ENCODE measurements at regions not wholly inside any gene's neighbourhood (a gene's known extent, or its start where the extent isn't known, plus 50 kb on each side); places are given as distances from the start of the nearest gene placed in this dataset.

DNA sequence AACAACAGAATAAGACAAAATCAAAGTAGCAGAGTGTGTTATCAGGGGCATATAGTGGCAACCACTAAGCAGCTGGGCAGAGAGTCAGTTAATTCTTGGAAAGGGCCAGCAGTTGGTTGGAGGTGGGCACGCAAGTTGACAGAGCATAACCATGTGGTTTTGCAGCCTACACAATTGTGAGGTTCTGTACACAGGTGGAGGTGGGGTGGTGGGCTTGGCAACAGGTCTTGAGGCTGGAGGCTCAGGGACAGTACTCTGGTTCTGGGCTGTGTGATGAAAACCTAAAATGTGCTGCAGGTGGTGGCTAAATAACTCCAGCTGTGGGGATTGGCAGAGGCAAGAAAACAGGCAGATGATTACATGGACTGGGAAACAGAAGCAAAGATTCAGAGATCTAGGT, 1112.7 kb downstream of the PDHA2 start:
- Histone ChIP-seq H3K27me3 (ENCODE audit: control insufficient read depth, insufficient read depth, low read length) (no peaks in the 10 kb centered on the region), H3K4me3 (ENCODE audit: low read depth, low read length) (no peak overlapping the region), H3K9ac (ENCODE audit: low read depth, low read length) (no peak overlapping the region), H3K9me3 (ENCODE audit: control insufficient read depth, insufficient read depth, low read length) (no peaks in the 10 kb centered on the region), H3K36me3 (ENCODE audit: control insufficient read depth, insufficient read depth, low read length) (no peaks in the 10 kb centered on the region), H3K4me1 (ENCODE audit: control insufficient read depth, insufficient read depth, low read length) (peaks cover 3% of the 10 kb centered on the region)

DNA sequence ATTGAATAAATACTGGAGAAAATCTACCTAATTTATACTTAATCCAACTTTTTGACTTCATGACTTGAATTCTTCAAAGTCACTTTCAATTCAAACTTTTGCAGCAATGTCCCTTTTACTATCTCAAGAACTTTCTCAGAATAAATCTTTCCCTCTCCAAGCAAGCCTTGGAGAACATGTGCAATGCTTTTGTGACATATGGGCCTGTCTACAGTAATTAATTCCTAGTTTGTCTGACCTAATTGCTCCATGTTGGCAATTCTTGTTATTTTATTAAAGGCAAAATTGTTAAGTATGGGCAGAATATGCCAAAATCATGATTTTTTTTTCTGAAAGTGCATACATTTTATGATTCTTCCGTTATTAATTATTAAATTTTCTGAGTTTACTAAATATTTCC, 1115.3 kb downstream of the PDHA2 start:
- Histone ChIP-seq H3K9ac (ENCODE audit: low read depth, low read length) (no peak overlapping the region), H3K4me1 (ENCODE audit: control insufficient read depth, insufficient read depth, low read length) (peaks cover 3% of the 10 kb centered on the region), H3K9me3 (ENCODE audit: control insufficient read depth, insufficient read depth, low read length) (no peaks in the 10 kb centered on the region), H3K4me3 (ENCODE audit: low read depth, low read length) (no peak overlapping the region), H3K27me3 (ENCODE audit: control insufficient read depth, insufficient read depth, low read length) (no peaks in the 10 kb centered on the region), H3K36me3 (ENCODE audit: control insufficient read depth, insufficient read depth, low read length) (no peaks in the 10 kb centered on the region)

DNA sequence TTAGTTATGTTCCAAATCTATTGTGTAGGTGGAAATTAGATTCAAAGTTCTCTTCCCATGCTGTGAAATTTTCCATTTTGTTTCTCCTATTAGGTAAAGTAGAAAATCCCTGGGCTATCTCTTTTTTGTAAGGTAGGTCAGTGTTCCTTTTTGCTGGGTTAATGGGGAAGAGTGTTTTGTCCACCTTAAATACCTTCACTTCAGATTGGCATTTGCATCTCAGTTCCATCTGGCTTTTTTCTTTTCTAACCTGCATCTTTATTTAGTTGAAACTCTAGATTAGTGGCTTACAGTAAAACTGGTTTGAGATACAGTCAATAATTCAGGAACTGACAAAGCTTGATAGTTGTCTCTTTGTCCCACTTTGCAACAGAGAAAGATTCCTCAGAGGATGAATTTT, 1115.8 kb downstream of the PDHA2 start:
- H3K36me3 ChIP-seq (ENCODE audit: control insufficient read depth, insufficient read depth, low read length): no peaks in the 10 kb centered on the region
- H3K9ac ChIP-seq (ENCODE audit: low read depth, low read length): no peak overlapping the region
- H3K9me3 ChIP-seq (ENCODE audit: control insufficient read depth, insufficient read depth, low read length): no peaks in the 10 kb centered on the region
- peaks cover 3% of the 10 kb centered on the region for H3K4me1 ChIP-seq (ENCODE audit: control insufficient read depth, insufficient read depth, low read length)
- no peak overlapping the region for H3K4me3 ChIP-seq (ENCODE audit: low read depth, low read length)
- H3K27me3 ChIP-seq (ENCODE audit: control insufficient read depth, insufficient read depth, low read length): no peaks in the 10 kb centered on the region

DNA sequence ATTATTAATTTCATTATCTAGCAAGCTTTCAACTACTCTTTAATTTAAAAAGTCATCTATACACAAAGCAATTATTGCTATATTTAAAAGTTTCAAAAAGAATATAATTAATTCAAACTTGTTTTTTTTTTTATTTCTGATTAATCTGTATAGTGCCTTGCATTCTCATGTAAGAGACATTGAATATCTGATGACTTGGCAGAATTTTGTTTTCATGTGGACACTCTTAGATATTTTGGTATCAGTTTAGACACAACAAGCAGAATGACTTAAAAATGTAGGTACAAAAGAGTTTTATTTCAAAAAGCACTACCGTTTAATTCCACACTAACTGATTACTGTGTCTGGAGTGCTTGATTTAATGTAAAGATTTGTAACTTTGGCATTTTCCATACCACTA, 1129.6 kb downstream of the PDHA2 start:
- no peak overlapping the region for H3K4me3 ChIP-seq (ENCODE audit: low read depth, low read length)
- no peaks in the 10 kb centered on the region for H3K36me3 ChIP-seq (ENCODE audit: control insufficient read depth, insufficient read depth, low read length)
- H3K9ac ChIP-seq (ENCODE audit: low read depth, low read length): no peak overlapping the region
- no peaks in the 10 kb centered on the region for H3K4me1 ChIP-seq (ENCODE audit: control insufficient read depth, insufficient read depth, low read length)
- H3K9me3 ChIP-seq (ENCODE audit: control insufficient read depth, insufficient read depth, low read length): no peaks in the 10 kb centered on the region
- H3K27me3 ChIP-seq (ENCODE audit: control insufficient read depth, insufficient read depth, low read length): no peaks in the 10 kb centered on the region

DNA sequence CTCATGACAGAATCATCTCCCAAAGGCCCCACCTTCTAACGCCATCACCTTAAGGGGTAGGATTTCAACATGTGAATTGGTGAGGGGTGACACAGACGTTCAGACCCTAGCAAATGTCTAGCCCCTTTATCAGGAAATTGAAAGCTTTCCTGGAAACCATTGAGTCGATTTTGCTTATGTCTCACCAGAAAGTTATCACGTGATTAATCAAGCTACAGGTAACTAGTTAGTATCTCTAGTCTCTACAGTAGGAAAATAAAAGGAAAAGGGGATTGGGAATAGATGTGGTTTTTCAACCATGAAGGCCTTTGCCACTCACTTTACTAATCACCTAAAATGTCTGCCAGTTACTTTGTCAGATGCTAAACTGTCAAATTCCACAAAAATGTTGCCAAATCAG, 1133.0 kb downstream of the PDHA2 start:
- H3K36me3 ChIP-seq (ENCODE audit: control insufficient read depth, insufficient read depth, low read length): no peaks in the 10 kb centered on the region
- no peak overlapping the region for H3K4me3 ChIP-seq (ENCODE audit: low read depth, low read length)

DNA sequence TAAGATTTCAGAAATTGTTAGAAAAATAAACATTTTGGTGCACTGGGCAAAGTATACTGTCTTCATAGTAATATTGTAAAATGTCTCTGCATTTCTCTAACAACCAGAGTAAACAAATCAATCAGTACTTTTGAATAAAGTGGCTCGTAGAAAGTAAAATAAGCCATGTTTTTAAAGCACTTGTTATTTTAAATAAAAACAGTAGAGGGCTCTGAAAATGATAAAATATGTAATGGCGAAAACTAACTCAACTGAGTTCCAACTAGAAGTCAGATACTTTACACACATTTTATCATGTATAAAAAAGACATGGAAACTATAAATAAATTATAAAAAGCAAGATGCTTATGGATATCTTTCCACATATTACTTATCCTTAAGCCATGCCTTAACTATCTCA, 1134.4 kb downstream of the PDHA2 start:
- no peak overlapping the region for H3K9ac ChIP-seq (ENCODE audit: low read depth, low read length)

More for the DNA sequence above, 1133.0 kb downstream of the PDHA2 start:
- no peaks in the 10 kb centered on the region for H3K4me1 ChIP-seq (ENCODE audit: control insufficient read depth, insufficient read depth, low read length)
- no peaks in the 10 kb centered on the region for H3K9me3 ChIP-seq (ENCODE audit: control insufficient read depth, insufficient read depth, low read length)
- no peak overlapping the region for H3K9ac ChIP-seq (ENCODE audit: low read depth, low read length)
- no peaks in the 10 kb centered on the region for H3K27me3 ChIP-seq (ENCODE audit: control insufficient read depth, insufficient read depth, low read length)

DNA sequence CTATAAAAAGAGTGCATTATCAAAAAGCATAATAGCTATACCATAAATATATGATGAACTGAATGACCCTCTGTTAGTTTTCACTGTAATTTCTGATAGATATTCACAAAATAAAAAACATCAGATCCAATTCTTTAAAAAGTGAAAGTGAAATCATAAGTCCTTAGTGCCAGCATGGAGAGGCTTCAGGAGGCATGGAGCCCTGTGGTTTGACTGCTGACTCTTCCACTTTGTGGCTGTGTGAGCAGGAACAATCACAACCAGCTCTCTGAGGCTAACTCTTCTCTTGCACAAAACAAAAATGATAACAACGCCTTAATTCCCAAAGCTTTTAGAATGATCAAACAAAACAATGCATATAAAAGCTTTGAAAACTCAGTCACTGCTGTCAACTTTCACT, 1143.9 kb downstream of the PDHA2 start:
- H3K9me3 ChIP-seq (ENCODE audit: control insufficient read depth, insufficient read depth, low read length): no peaks in the 10 kb centered on the region
- no peaks in the 10 kb centered on the region for H3K27me3 ChIP-seq (ENCODE audit: control insufficient read depth, insufficient read depth, low read length)
- no peak overlapping the region for H3K4me3 ChIP-seq (ENCODE audit: low read depth, low read length)
- H3K4me1 ChIP-seq (ENCODE audit: control insufficient read depth, insufficient read depth, low read length): no peaks in the 10 kb centered on the region
- H3K36me3 ChIP-seq (ENCODE audit: control insufficient read depth, insufficient read depth, low read length): no peaks in the 10 kb centered on the region
- no peak overlapping the region for H3K9ac ChIP-seq (ENCODE audit: low read depth, low read length)

More for the DNA sequence above, 1134.4 kb downstream of the PDHA2 start:
- Histone ChIP-seq H3K4me3 (ENCODE audit: low read depth, low read length) (no peak overlapping the region), H3K9me3 (ENCODE audit: control insufficient read depth, insufficient read depth, low read length) (no peaks in the 10 kb centered on the region), H3K27me3 (ENCODE audit: control insufficient read depth, insufficient read depth, low read length) (no peaks in the 10 kb centered on the region), H3K36me3 (ENCODE audit: control insufficient read depth, insufficient read depth, low read length) (no peaks in the 10 kb centered on the region), H3K4me1 (ENCODE audit: control insufficient read depth, insufficient read depth, low read length) (no peaks in the 10 kb centered on the region)

DNA sequence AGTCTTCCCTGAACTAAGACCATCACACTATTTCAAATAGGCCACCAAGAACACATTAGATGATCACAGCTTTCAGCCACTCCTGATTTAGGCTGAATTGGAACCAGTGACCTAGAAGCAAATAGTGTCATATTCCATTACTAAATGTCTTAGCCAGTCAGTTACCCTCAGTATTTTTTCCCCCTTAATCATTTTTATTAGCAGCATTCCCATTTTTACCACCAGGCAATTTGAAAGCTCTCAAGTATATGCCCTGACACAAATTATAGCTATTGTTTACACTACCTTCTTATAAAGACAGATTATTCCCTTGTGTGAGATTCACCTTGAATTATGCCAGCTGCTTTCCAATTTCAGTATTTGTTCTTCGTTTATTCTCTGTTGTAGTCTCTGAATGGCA, 1146.9 kb downstream of the PDHA2 start:
- no peaks in the 10 kb centered on the region for H3K27me3 ChIP-seq (ENCODE audit: control insufficient read depth, insufficient read depth, low read length)
- no peaks in the 10 kb centered on the region for H3K4me1 ChIP-seq (ENCODE audit: control insufficient read depth, insufficient read depth, low read length)
- no peak overlapping the region for H3K9ac ChIP-seq (ENCODE audit: low read depth, low read length)
- no peak overlapping the region for H3K4me3 ChIP-seq (ENCODE audit: low read depth, low read length)
- no peaks in the 10 kb centered on the region for H3K36me3 ChIP-seq (ENCODE audit: control insufficient read depth, insufficient read depth, low read length)
- H3K9me3 ChIP-seq (ENCODE audit: control insufficient read depth, insufficient read depth, low read length): no peaks in the 10 kb centered on the region

DNA sequence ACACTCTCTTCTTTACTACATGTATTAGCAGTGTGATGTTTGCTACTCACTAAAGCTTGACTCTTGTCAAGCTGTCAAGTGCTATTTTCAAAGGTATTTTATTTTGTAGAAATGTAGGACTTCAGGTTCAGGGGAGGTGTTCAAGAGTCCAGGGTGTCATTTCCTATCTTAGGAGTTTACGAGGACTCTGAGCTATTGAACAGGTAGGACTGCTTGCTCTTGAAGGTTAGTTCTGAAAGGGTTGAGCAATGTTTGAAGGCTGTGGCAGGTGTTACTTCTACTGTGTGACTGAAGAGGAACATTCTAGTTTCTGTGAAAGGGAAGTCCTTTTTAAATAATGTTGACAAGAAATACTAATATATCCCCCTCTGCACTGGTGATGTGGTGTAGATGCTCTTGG, 1151.2 kb downstream of the PDHA2 start:
- Histone ChIP-seq H3K27me3 (ENCODE audit: control insufficient read depth, insufficient read depth, low read length) (no peaks in the 10 kb centered on the region), H3K36me3 (ENCODE audit: control insufficient read depth, insufficient read depth, low read length) (no peaks in the 10 kb centered on the region), H3K4me3 (ENCODE audit: low read depth, low read length) (no peak overlapping the region), H3K9ac (ENCODE audit: low read depth, low read length) (no peak overlapping the region), H3K9me3 (ENCODE audit: control insufficient read depth, insufficient read depth, low read length) (no peaks in the 10 kb centered on the region), H3K4me1 (ENCODE audit: control insufficient read depth, insufficient read depth, low read length) (peaks cover 19% of the 10 kb centered on the region)

DNA sequence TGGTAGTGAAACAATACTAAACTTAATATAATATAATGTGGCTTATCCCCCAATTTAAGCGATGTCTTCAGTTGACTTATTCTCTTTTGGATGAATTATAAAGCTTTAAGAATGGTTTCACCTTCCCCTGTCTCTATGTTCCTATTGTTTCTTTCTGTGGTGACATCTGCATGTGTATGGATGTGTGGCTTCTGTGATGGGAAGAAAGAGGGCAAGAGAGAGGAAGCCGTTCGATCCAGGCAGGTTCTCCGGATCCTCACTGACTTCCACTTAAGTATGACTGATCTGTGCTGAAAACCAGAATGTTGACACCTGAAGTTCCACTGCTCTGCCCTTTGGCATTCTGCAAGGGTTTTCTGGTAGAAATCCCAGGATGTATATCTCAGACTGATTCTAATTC, 1150.8 kb downstream of the STPG2 start:
- H3K4me3 ChIP-seq (ENCODE audit: low read depth, low read length): no peak overlapping the region
- H3K27me3 ChIP-seq (ENCODE audit: control insufficient read depth, insufficient read depth, low read length): no peaks in the 10 kb centered on the region
- H3K4me1 ChIP-seq (ENCODE audit: control insufficient read depth, insufficient read depth, low read length): peaks cover 19% of the 10 kb centered on the region
- H3K36me3 ChIP-seq (ENCODE audit: control insufficient read depth, insufficient read depth, low read length): no peaks in the 10 kb centered on the region
- no peaks in the 10 kb centered on the region for H3K9me3 ChIP-seq (ENCODE audit: control insufficient read depth, insufficient read depth, low read length)
- H3K9ac ChIP-seq (ENCODE audit: low read depth, low read length): no peak overlapping the region

DNA sequence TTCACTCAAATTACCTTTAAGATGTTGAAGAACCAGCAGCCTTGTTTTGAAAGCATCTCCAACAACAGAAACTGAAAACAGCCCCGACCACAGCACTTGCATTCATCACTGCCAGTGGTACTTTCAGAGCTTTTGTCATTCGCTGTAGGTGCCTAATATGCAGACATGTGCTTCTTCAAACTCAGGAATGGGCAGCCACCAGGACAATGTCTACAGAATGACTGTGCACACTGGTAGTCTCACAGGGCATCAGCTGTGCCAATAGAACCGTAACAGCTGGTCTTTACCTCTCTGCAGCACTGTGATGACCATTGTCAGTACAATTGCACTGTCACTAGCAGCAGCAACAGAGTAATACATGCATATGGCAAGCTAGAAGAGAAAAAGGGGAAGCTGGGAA, 1149.7 kb downstream of the STPG2 start:
- no peaks in the 10 kb centered on the region for H3K9me3 ChIP-seq (ENCODE audit: control insufficient read depth, insufficient read depth, low read length)
- peaks cover 19% of the 10 kb centered on the region for H3K4me1 ChIP-seq (ENCODE audit: control insufficient read depth, insufficient read depth, low read length)
- H3K4me3 ChIP-seq (ENCODE audit: low read depth, low read length): no peak overlapping the region
- H3K9ac ChIP-seq (ENCODE audit: low read depth, low read length): no peak overlapping the region
- no peaks in the 10 kb centered on the region for H3K36me3 ChIP-seq (ENCODE audit: control insufficient read depth, insufficient read depth, low read length)
- no peaks in the 10 kb centered on the region for H3K27me3 ChIP-seq (ENCODE audit: control insufficient read depth, insufficient read depth, low read length)

DNA sequence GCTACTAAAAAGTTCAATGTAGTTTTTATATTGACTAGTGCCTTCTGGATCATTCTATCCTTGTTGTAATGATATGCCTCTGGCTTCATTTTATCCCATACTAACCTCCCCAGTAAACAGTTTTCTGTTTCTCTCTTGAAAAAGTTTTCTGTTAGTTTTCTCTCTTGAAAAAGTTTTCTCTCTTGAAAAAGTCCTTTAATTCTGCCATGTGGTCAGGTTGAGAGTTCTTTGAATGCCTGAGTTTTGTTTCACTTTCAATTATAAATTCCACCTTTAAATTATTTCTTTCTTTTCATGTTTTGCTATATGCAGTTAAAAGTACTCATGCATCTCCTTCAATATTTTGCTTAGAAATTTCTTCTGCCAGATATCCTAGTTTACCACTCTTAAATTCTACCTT, 1139.6 kb downstream of the STPG2 start:
- H3K27me3 ChIP-seq (ENCODE audit: control insufficient read depth, insufficient read depth, low read length): no peaks in the 10 kb centered on the region
- H3K4me3 ChIP-seq (ENCODE audit: low read depth, low read length): no peak overlapping the region
- no peaks in the 10 kb centered on the region for H3K9me3 ChIP-seq (ENCODE audit: control insufficient read depth, insufficient read depth, low read length)
- no peaks in the 10 kb centered on the region for H3K4me1 ChIP-seq (ENCODE audit: control insufficient read depth, insufficient read depth, low read length)
- no peak overlapping the region for H3K9ac ChIP-seq (ENCODE audit: low read depth, low read length)
- no peaks in the 10 kb centered on the region for H3K36me3 ChIP-seq (ENCODE audit: control insufficient read depth, insufficient read depth, low read length)

DNA sequence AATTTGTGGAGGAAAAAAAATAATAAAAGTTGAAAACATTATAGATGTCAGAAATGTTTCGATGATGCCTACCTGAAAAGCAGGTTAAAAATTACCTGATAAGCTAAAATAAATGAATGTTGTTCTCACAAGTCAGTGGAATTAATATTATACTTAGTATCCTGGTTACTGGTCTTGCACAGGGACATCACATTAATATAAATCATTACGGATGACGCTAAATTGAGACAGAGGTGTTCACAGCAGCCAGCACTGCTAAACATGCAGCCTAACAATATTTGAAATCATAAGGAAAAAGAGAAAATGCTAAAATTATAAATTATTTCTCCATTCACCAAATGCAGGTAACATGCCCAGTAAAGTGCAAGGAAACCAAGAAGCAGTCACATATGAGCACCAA, 1130.0 kb downstream of the STPG2 start:
- Histone ChIP-seq H3K36me3 (ENCODE audit: control insufficient read depth, insufficient read depth, low read length) (no peaks in the 10 kb centered on the region), H3K27me3 (ENCODE audit: control insufficient read depth, insufficient read depth, low read length) (no peaks in the 10 kb centered on the region), H3K4me3 (ENCODE audit: low read depth, low read length) (no peak overlapping the region), H3K4me1 (ENCODE audit: control insufficient read depth, insufficient read depth, low read length) (no peaks in the 10 kb centered on the region), H3K9me3 (ENCODE audit: control insufficient read depth, insufficient read depth, low read length) (no peaks in the 10 kb centered on the region), H3K9ac (ENCODE audit: low read depth, low read length) (no peak overlapping the region)
